SU-DHL-6 (cell line): ENCODE measurements at regions not wholly inside any gene's neighbourhood (a gene's known extent, or its start where the extent isn't known, plus 50 kb on each side); places are given as distances from the start of the nearest gene placed in this dataset.
"Not testable (repeated sequence)": the region's sequence is repeated elsewhere in the genome, so short reads cannot be mapped to it uniquely, and the experiment has no call there.

ENCODE experiments used
- H2AFZ ChIP-seq: fragments of 200-600 bp; sonication (generic); 2 replicates; pipeline ENCODE4 v1.6.1; 2014; ENCODE audit warnings: low read depth, mild to moderate bottlenecking, moderate library complexity, mixed read lengths, antibody characterized with exemption, low read length; ENCODE audit not compliant: severe bottlenecking
- H3F3A ChIP-seq: fragments of 200-600 bp; shearing (Covaris generic); 2 replicates; pipeline ENCODE4 v1.6.0; 2016; ENCODE audit warnings: antibody characterized with exemption, mild to moderate bottlenecking; ENCODE audit not compliant: insufficient read depth
- H3K27ac ChIP-seq: fragments of 200-600 bp; sonication (generic); 2 replicates; pipeline ENCODE4 v1.5.1; 2016; ENCODE audit warnings: low read depth, mild to moderate bottlenecking, low read length, moderate library complexity, mixed read lengths
- H3K27me3 ChIP-seq: fragments of 200-600 bp; sonication (generic), shearing (Covaris generic); 2 replicates; pipeline ENCODE4 v1.6.0; 2014; ENCODE audit warnings: mild to moderate bottlenecking, low read length
- H3K36me3 ChIP-seq: fragments of 200-600 bp; sonication (generic); 2 replicates; pipeline ENCODE4 v1.6.1; 2014; ENCODE audit warnings: mild to moderate bottlenecking, low read length, mixed read lengths
- H3K4me2 ChIP-seq: fragments of 300-600, 200-600 bp; shearing (Covaris generic), sonication (generic); 2 replicates; pipeline ENCODE4 v1.6.0; 2014; ENCODE audit warnings: low read length, low read depth, mild to moderate bottlenecking; ENCODE audit not compliant: poor library complexity, severe bottlenecking
- H3K4me3 ChIP-seq: fragments of 200-600 bp; sonication (generic); 2 replicates; pipeline ENCODE4 v1.5.1; 2014; ENCODE audit warnings: antibody characterized with exemption, low read length, mild to moderate bottlenecking, mixed read lengths; ENCODE audit not compliant: insufficient read depth, poor library complexity, severe bottlenecking
- H3K79me2 ChIP-seq: fragments of 200-600 bp; sonication (generic); 2 replicates; pipeline ENCODE4 v1.6.1; 2014; ENCODE audit warnings: mild to moderate bottlenecking, low read length, moderate library complexity; ENCODE audit not compliant: insufficient read depth
- H3K9ac ChIP-seq: fragments of 200-600 bp; sonication (generic); 2 replicates; pipeline ENCODE4 v1.7.0; 2014; ENCODE audit warnings: mild to moderate bottlenecking, low read length
- H3K9me2 ChIP-seq: fragments of 200-600 bp; sonication (generic); replicated peaks from 2 replicates; pipeline ENCODE4 v1.6.1; 2014; ENCODE audit warnings: low read length; ENCODE audit not compliant: insufficient read depth
- H3K9me3 ChIP-seq: fragments of 200-600 bp; sonication (generic); 2 replicates; pipeline ENCODE4 v1.6.1; 2014; ENCODE audit warnings: low read length, mixed read lengths; ENCODE audit not compliant: insufficient read depth
- H4K20me1 ChIP-seq: fragments of 200-600 bp; sonication (generic); 2 replicates; pipeline ENCODE4 v1.6.1; 2014; ENCODE audit warnings: low read depth, mild to moderate bottlenecking, antibody characterized with exemption, low read length, moderate library complexity, mixed read lengths
- CTCF ChIP-seq: fragments of 200-600 bp; sonication (generic); IDR thresholded peaks from one replicate; pipeline ENCODE4 v1.5.1; 2017; ENCODE audit warnings: antibody characterized with exemption, mild to moderate bottlenecking, low read length, moderate library complexity; ENCODE audit not compliant: insufficient read depth, poor library complexity, severe bottlenecking
- EZH2phosphoT487 ChIP-seq: fragments of 200-600 bp; sonication (generic), shearing (Covaris generic); conservative IDR thresholded peaks from 2 replicates; pipeline ENCODE4 v1.6.1; 2018; ENCODE audit warnings: mild to moderate bottlenecking, antibody characterized with exemption, low read length, moderate library complexity, mixed read lengths

- H3K9me3 ChIP-seq: no peaks in the 10 kb centered on the region
- no peak overlapping the region for H3K4me3 ChIP-seq
- H3K27ac ChIP-seq: no peak overlapping the region
- H3K9ac ChIP-seq: no peak overlapping the region
- H3F3A ChIP-seq: no peaks in the 10 kb centered on the region
- H3K4me2 ChIP-seq: no peak overlapping the region
- no peaks in the 10 kb centered on the region for H3K9me2 ChIP-seq
- no peak overlapping the region for H2AFZ ChIP-seq
- no peaks in the 10 kb centered on the region for H3K36me3 ChIP-seq
- TF ChIP-seq EZH2phosphoT487 (no peak), CTCF (no peak)
- H3K79me2 ChIP-seq: no peaks in the 10 kb centered on the region
- no peaks in the 10 kb centered on the region for H4K20me1 ChIP-seq
- no peaks in the 10 kb centered on the region for H3K27me3 ChIP-seq
Measured at GRCh38 chr1:235052067-235053008, 76.3 kb downstream of the TOMM20 start.

- Histone ChIP-seq H3K9me2 (no peaks in the 10 kb centered on the region), H2AFZ (no peak overlapping the region), H3K27ac (no peak overlapping the region), H3K36me3 (no peaks in the 10 kb centered on the region), H3F3A (no peaks in the 10 kb centered on the region), H3K9me3 (no peaks in the 10 kb centered on the region), H3K4me3 (no peak overlapping the region), H3K4me2 (no peak overlapping the region), H4K20me1 (no peaks in the 10 kb centered on the region), H3K9ac (no peak overlapping the region), H3K79me2 (no peaks in the 10 kb centered on the region), H3K27me3 (no peaks in the 10 kb centered on the region)
- TF ChIP-seq EZH2phosphoT487: no peak
- no peak for TF ChIP-seq CTCF
Measured at GRCh38 chr1:235051521-235051920, 77.1 kb downstream of the TOMM20 start.

- H3K4me2 ChIP-seq: no peak overlapping the region
- no peaks in the 10 kb centered on the region for H3K36me3 ChIP-seq
- H3K27ac ChIP-seq: no peak overlapping the region
- TF ChIP-seq EZH2phosphoT487 (no peak), CTCF (no peak)
- no peaks in the 10 kb centered on the region for H3K9me2 ChIP-seq
- no peak overlapping the region for H3K9ac ChIP-seq
- no peaks in the 10 kb centered on the region for H3K27me3 ChIP-seq
- H3K79me2 ChIP-seq: no peaks in the 10 kb centered on the region
- H3K9me3 ChIP-seq: no peaks in the 10 kb centered on the region
- no peaks in the 10 kb centered on the region for H4K20me1 ChIP-seq
- H3F3A ChIP-seq: no peaks in the 10 kb centered on the region
- no peak overlapping the region for H3K4me3 ChIP-seq
- no peak overlapping the region for H2AFZ ChIP-seq
Measured at GRCh38 chr1:235050911-235051360, 77.7 kb downstream of the TOMM20 start.

GRCh38 chr1:235049716-235050378, 78.8 kb downstream of the TOMM20 start:
- not testable (repeated sequence) for H3K27ac ChIP-seq, H3K79me2 ChIP-seq, H3K9me3 ChIP-seq, H3K36me3 ChIP-seq, H3K4me2 ChIP-seq, H3K4me3 ChIP-seq, H3K9ac ChIP-seq, H3F3A ChIP-seq, H3K9me2 ChIP-seq, H3K27me3 ChIP-seq, H2AFZ ChIP-seq, H4K20me1 ChIP-seq
